Activated CD8-positive, alpha-beta memory T cell treated with anti-CD3 and anti-CD28 coated beads for 36 hours (primary cell): ENCODE measurements at regions not wholly inside any gene's neighbourhood (a gene's known extent, or its start where the extent isn't known, plus 50 kb on each side); places are given as distances from the start of the nearest gene placed in this dataset.
"Not testable (repeated sequence)": the region's sequence is repeated elsewhere in the genome, so short reads cannot be mapped to it uniquely, and the experiment has no call there.

Experiments
- CTCF ChIA-PET: fragments of 350-600 bp; sonication (Branson Sonifier 250); formaldehyde crosslinking; loops from one replicate; lab custom pipeline; 2021; ENCODE audit warnings: antibody characterized with exemption; lab: Charles Lee
- POLR2A ChIA-PET: fragments of 350-600 bp; sonication (Branson Sonifier 250); formaldehyde crosslinking; loops from one replicate; lab custom pipeline; 2021; ENCODE audit warnings: antibody characterized with exemption; lab: Charles Lee

- CTCF ChIA-PET: no interaction called here
- POLR2A ChIA-PET: no interaction called here
Observed at GRCh38 chr11:34724973-34725372, 104.1 kb downstream of the EHF start.

- POLR2A ChIA-PET: no interaction called here
Observed at GRCh38 chr11:34721646-34722045, 100.8 kb downstream of the EHF start.

GRCh38 chr11:34719303-34719848, 98.5 kb downstream of the EHF start:
- ChIA-PET CTCF (interaction anchor here (1.0 kb wide), 1 partner anchor 17 kb away, joined by 3 read pairs; no protein-coding TSS in a partner anchor), POLR2A (no interaction called here)

More at GRCh38 chr11:34721646-34722045, 100.8 kb downstream of the EHF start:
- CTCF ChIA-PET: no interaction called here

- CTCF ChIA-PET, POLR2A ChIA-PET: not testable (repeated sequence)
Observed at GRCh38 chr11:34713631-34714030, 92.7 kb downstream of the EHF start.
